ENCODE measurements at regions not wholly inside any gene's neighbourhood (a gene's known extent, or its start where the extent isn't known, plus 50 kb on each side); places are given as distances from the start of the nearest gene placed in this dataset.

DNA sequence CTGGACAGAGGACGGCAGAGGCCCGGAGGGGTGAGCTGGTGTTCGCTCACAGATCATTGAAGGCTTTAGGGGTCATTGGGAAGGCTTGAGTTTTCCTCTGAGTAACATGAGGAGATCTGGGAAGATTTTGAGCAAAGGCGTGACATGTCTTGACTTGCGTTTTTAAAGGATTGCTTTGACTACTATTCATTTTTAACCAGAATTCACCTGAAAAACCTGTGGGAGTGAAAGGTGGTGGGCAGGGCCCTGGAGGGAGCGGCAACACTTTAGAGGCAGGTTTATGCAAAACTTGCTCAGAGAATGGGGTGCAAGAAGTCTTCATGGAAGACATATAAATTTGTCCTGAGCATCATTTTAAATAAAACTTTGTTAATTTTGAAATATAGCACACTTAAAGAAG lies 72.2 kb upstream of the EEF1E1 start:
- H2BK5ac ChIP-seq (ENCODE audit: insufficient read length, low read length), result no peak overlapping the region
- no peak overlapping the region for H3K14ac ChIP-seq (ENCODE audit: insufficient read depth, low read length)
- H3K4ac ChIP-seq (ENCODE audit: low read depth, low read length), result no peak overlapping the region
- H3K79me1 ChIP-seq (ENCODE audit: insufficient read depth, low read depth, low read length, poor library complexity, severe bottlenecking), result no peaks in the 10 kb centered on the region
- no peak overlapping the region for H4K8ac ChIP-seq (replicated peaks; ENCODE audit: insufficient read length, low read depth, low read length)
- H2AFZ ChIP-seq (ENCODE audit: low read length), result no peak overlapping the region
- TF ChIP-seq, protein P1, sequence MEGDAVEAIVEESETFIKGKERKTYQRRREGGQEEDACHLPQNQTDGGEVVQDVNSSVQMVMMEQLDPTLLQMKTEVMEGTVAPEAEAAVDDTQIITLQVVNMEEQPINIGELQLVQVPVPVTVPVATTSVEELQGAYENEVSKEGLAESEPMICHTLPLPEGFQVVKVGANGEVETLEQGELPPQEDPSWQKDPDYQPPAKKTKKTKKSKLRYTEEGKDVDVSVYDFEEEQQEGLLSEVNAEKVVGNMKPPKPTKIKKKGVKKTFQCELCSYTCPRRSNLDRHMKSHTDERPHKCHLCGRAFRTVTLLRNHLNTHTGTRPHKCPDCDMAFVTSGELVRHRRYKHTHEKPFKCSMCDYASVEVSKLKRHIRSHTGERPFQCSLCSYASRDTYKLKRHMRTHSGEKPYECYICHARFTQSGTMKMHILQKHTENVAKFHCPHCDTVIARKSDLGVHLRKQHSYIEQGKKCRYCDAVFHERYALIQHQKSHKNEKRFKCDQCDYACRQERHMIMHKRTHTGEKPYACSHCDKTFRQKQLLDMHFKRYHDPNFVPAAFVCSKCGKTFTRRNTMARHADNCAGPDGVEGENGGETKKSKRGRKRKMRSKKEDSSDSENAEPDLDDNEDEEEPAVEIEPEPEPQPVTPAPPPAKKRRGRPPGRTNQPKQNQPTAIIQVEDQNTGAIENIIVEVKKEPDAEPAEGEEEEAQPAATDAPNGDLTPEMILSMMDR (conservative IDR thresholded peaks at IDR 0.05), result no peak
- H3K27ac ChIP-seq (ENCODE audit: insufficient read length, low read depth, low read length), result no peak overlapping the region
- no peak overlapping the region for H4K91ac ChIP-seq (ENCODE audit: insufficient read length, low read depth, low read length)
- H3K79me2 ChIP-seq (ENCODE audit: insufficient read depth, low read length), result no peaks in the 10 kb centered on the region
- H3K9me3 ChIP-seq (ENCODE audit: control insufficient read depth, low read depth, low read length), result no peaks in the 10 kb centered on the region
- H2AK5ac ChIP-seq (ENCODE audit: insufficient read length, low read length), result no peak overlapping the region
- no peaks in the 10 kb centered on the region for H3K27me3 ChIP-seq (ENCODE audit: insufficient read depth, low read length)
- no peak overlapping the region for H3K9ac ChIP-seq (ENCODE audit: extremely low read depth, insufficient read length, low read length)
- no peak for DNase-seq
- no peak overlapping the region for H3K56ac ChIP-seq (ENCODE audit: insufficient read length, low read depth, low read length)
- H3K4me2 ChIP-seq (ENCODE audit: insufficient read depth, insufficient read length, low read length), result no peak overlapping the region
- Mint-ChIP-seq H3K27ac (no peak overlapping the region), H3K9me3 (peaks cover 0 to 2% of the 10 kb centered on the region in 2 experiments; a peak in 1 of 5 replicates), H3K27me3 (ENCODE audit: low read depth) (no peaks in the 10 kb centered on the region), H3K4me1 (peaks cover 18 to 20% of the 10 kb centered on the region in 2 experiments), H3K4me3 (no peak overlapping the region), H3K36me3 (ENCODE audit: insufficient read depth in 1 of 3, low read depth in 3 of 3) (no peaks in the 10 kb centered on the region; a peak in 1 of 7 replicates)
- H2BK15ac ChIP-seq (ENCODE audit: low read depth, low read length), result no peak overlapping the region
- H4K5ac ChIP-seq (ENCODE audit: insufficient read length, low read depth, low read length), result no peak overlapping the region
- H3K18ac ChIP-seq (ENCODE audit: insufficient read length, low read depth, low read length), result no peak overlapping the region
- no peak overlapping the region for H2BK120ac ChIP-seq (ENCODE audit: low read depth, low read length, poor library complexity, severe bottlenecking)
- H3T11ph ChIP-seq (ENCODE audit: low read length), result no peak overlapping the region
- H2BK12ac ChIP-seq (ENCODE audit: insufficient read length, low read depth, low read length), result no peak overlapping the region
- no peaks in the 10 kb centered on the region for H3K4me1 ChIP-seq (ENCODE audit: insufficient read depth, low read length)
- H3K23me2 ChIP-seq (ENCODE audit: insufficient read length, low read depth, low read length, poor library complexity, severe bottlenecking), result no peaks in the 10 kb centered on the region
- no peak overlapping the region for H2BK20ac ChIP-seq (ENCODE audit: low read depth, low read length, poor library complexity, severe bottlenecking)
- H3K23ac ChIP-seq (ENCODE audit: insufficient read length, low read depth, low read length), result no peak overlapping the region
- no CpG with 5 or more reads among the region's 6 CpGs for WGBS (ENCODE audit: extremely low coverage, insufficient read length, low lambda C conversion rate)
- no peaks in the 10 kb centered on the region for H4K20me1 ChIP-seq (ENCODE audit: control insufficient read depth, insufficient read depth, insufficient read length)

All from H9 (cell line).